CD4-positive, alpha-beta T cell treated with Interferon alpha-2 for 1 hour (primary cell): ENCODE measurements at regions not wholly inside any gene's neighbourhood (a gene's known extent, or its start where the extent isn't known, plus 50 kb on each side); places are given as distances from the start of the nearest gene placed in this dataset.

Experiments
- DNase-seq, 2 donors: peaks; one replicate each; pipeline ENCODE4 v3.0.0-alpha.2; 2020 to 2022

- DNase-seq = peak; percentile 33 to 84
These were observed 62.1 kb upstream of the XCR1 start for GRCh38 chr3:46089237-46090011.

- DNase-seq = peak; percentile 32 to 41
These were observed 60.6 kb upstream of the XCR1 start for GRCh38 chr3:46087871-46088270.

- DNase-seq = no peak
These were observed 59.7 kb upstream of the XCR1 start for GRCh38 chr3:46086986-46087385.

GRCh38 chr3:46086083-46086437, 58.8 kb upstream of the XCR1 start:
- DNase-seq = no peak

GRCh38 chr3:46085421-46086082, 58.3 kb upstream of the XCR1 start:
- no peak for DNase-seq

- no peak for DNase-seq
These were observed 56.7 kb upstream of the XCR1 start for GRCh38 chr3:46083956-46084355.

- no peak for DNase-seq
These were observed 55.6 kb upstream of the XCR1 start for GRCh38 chr3:46082849-46083248.

- no peak for DNase-seq
These were observed 54.7 kb upstream of the XCR1 start for GRCh38 chr3:46082021-46082420.

GRCh38 chr3:46080969-46081345, 53.7 kb upstream of the XCR1 start:
- DNase-seq = no peak

- no peak for DNase-seq
These were observed 53.1 kb upstream of the XCR1 start for GRCh38 chr3:46080124-46080968.

GRCh38 chr3:46078712-46079400, 51.6 kb upstream of the XCR1 start:
- peak; percentile 89 to 93 for DNase-seq
